Stimulated activated CD4-positive, alpha-beta T cell treated with anti-CD3 and anti-CD28 coated beads, Interleukin-1b, Interleukin-23, amount 100 ng/mL, for 1 hour (primary cell): ENCODE measurements at regions not wholly inside any gene's neighbourhood (a gene's known extent, or its start where the extent isn't known, plus 50 kb on each side); places are given as distances from the start of the nearest gene placed in this dataset.
"Not testable (repeated sequence)": the region's sequence is repeated elsewhere in the genome, so short reads cannot be mapped to it uniquely, and the experiment has no call there.

Experiments
- DNase-seq, 2 donors: peaks; one replicate each; pipeline ENCODE4 v3.0.0-alpha.2; 2020; ENCODE audit warnings: low read depth in 2 of 2

- DNase-seq, result no peak
Measured at GRCh38 chr2:195537811-195538210, 119.2 kb upstream of the SLC39A10 start.

GRCh38 chr2:195536906-195537305 is 120.1 kb upstream of the SLC39A10 start:
- no peak for DNase-seq

GRCh38 chr2:195535911-195536522 is 121.0 kb upstream of the SLC39A10 start:
- peak; percentile 11 to 33 for DNase-seq

GRCh38 chr2:195534971-195535370 is 122.1 kb upstream of the SLC39A10 start:
- no peak for DNase-seq

GRCh38 chr2:195533771-195534642 is 123.0 kb upstream of the SLC39A10 start:
- DNase-seq, result peak; percentile 7 to 41

- no peak for DNase-seq
Measured at GRCh38 chr2:195532628-195533271, 124.3 kb upstream of the SLC39A10 start.

GRCh38 chr2:195532255-195532627 is 124.8 kb upstream of the SLC39A10 start:
- no peak for DNase-seq

- DNase-seq, result no peak
Measured at GRCh38 chr2:195531754-195532153, 125.3 kb upstream of the SLC39A10 start.

- DNase-seq, result not testable (repeated sequence)
Measured at GRCh38 chr2:195523242-195523641, 133.8 kb upstream of the SLC39A10 start.

GRCh38 chr2:195521589-195521988 is 135.4 kb upstream of the SLC39A10 start:
- no peak for DNase-seq

GRCh38 chr2:195520671-195521155 is 136.3 kb upstream of the SLC39A10 start:
- DNase-seq, result no peak

- DNase-seq, result no peak
Measured at GRCh38 chr2:195515551-195515950, 141.5 kb upstream of the SLC39A10 start.

GRCh38 chr2:195514365-195514764 is 142.7 kb upstream of the SLC39A10 start:
- DNase-seq, result no peak

GRCh38 chr2:195513119-195513518 is 143.9 kb upstream of the SLC39A10 start:
- DNase-seq, result no peak

- DNase-seq, result no peak
Measured at GRCh38 chr2:195509551-195509950, 147.5 kb upstream of the SLC39A10 start.

GRCh38 chr2:195508139-195508455 is 148.9 kb upstream of the SLC39A10 start:
- no peak for DNase-seq

GRCh38 chr2:195507447-195508138 is 149.4 kb upstream of the SLC39A10 start:
- DNase-seq, result no peak

GRCh38 chr2:195505701-195506100 is 151.3 kb upstream of the SLC39A10 start:
- no peak for DNase-seq

GRCh38 chr2:195503208-195503607 is 153.8 kb upstream of the SLC39A10 start:
- DNase-seq, result no peak

GRCh38 chr2:195501746-195502145 is 155.3 kb upstream of the SLC39A10 start:
- no peak for DNase-seq

GRCh38 chr2:195500879-195501278 is 156.1 kb upstream of the SLC39A10 start:
- DNase-seq, result no peak

GRCh38 chr2:195498839-195499490 is 158.1 kb upstream of the SLC39A10 start:
- DNase-seq, result no peak
